Naive thymus-derived CD4-positive, alpha-beta T cell (primary cell): ENCODE measurements at regions not wholly inside any gene's neighbourhood (a gene's known extent, or its start where the extent isn't known, plus 50 kb on each side); places are given as distances from the start of the nearest gene placed in this dataset.

Experiments
- ATAC-seq: fragments of 150-1000 bp; cut with Tn5 transposase; 2 replicates; pipeline ENCODE4 v1.10.0; 2021; ENCODE audit warnings: mild to moderate bottlenecking, moderate library complexity
- CTCF ChIA-PET: fragments of 350-600 bp; sonication (Branson Sonifier 250); formaldehyde crosslinking; loops from one replicate; lab custom pipeline; 2021; ENCODE audit warnings: antibody characterized with exemption; lab: Charles Lee
- POLR2A ChIA-PET: fragments of 350-600 bp; sonication (Branson Sonifier 250); formaldehyde crosslinking; loops from one replicate; lab custom pipeline; 2021; ENCODE audit warnings: antibody characterized with exemption, inconsistent platforms; lab: Charles Lee
- DNase-seq, 9 donors: peaks; one replicate each; pipeline versions ENCODE4 v3.0.0 to v3.0.0-alpha.2; 2020 to 2022; ENCODE audit warnings: mixed read lengths in 1 of 9
- H3K27ac ChIP-seq: one replicate; pipeline ENCODE4 v1.7.0; 2013; ENCODE audit warnings: mild to moderate bottlenecking, low read depth, low read length, moderate library complexity
- H3K27me3 ChIP-seq, 2 donors: one replicate each; pipeline ENCODE4 v1.7.0; 2013; ENCODE audit warnings: low read length in 2 of 2, mild to moderate bottlenecking in 2 of 2, moderate library complexity in 2 of 2; ENCODE audit not compliant: control insufficient read depth in 2 of 2, insufficient read depth in 2 of 2
- H3K36me3 ChIP-seq, 3 experiments: 1 replicate in 2 of 3; 2 replicates in 1 of 3; pipeline ENCODE4 v1.7.0; 2013; ENCODE audit warnings: low read length in 3 of 3, mild to moderate bottlenecking in 3 of 3, moderate library complexity in 1 of 3; ENCODE audit not compliant: insufficient read depth in 3 of 3, control insufficient read depth in 2 of 3
- H3K4me1 ChIP-seq, 2 donors: one replicate each; pipeline ENCODE4 v1.7.0; 2013; ENCODE audit warnings: low read length in 2 of 2, mild to moderate bottlenecking in 2 of 2, moderate library complexity in 1 of 2; ENCODE audit not compliant: control insufficient read depth in 2 of 2, insufficient read depth in 2 of 2
- H3K4me3 ChIP-seq: 2 replicates; pipeline ENCODE4 v1.7.0; 2013; ENCODE audit warnings: mild to moderate bottlenecking, low read length
- H3K9me3 ChIP-seq, 3 experiments: 1 replicate in 2 of 3; 2 replicates in 1 of 3; pipeline ENCODE4 v1.7.0; 2013; ENCODE audit warnings: low read length in 3 of 3; ENCODE audit not compliant: control insufficient read depth in 2 of 3
- H3K27ac Mint-ChIP-seq, 9 donors: one replicate each; pipeline ENCODE4 v1.8.0; 2020 to 2022; ENCODE audit warnings: mixed read lengths in 9 of 9, mild to moderate bottlenecking in 8 of 9, moderate library complexity in 5 of 9, inconsistent platforms in 2 of 9
- H3K27me3 Mint-ChIP-seq, 5 donors: one replicate each; pipeline ENCODE4 v1.8.0; 2021 to 2022; ENCODE audit warnings: mixed read lengths in 5 of 5, mild to moderate bottlenecking in 1 of 5
- H3K36me3 Mint-ChIP-seq, 5 donors: one replicate each; pipeline ENCODE4 v1.8.0; 2020 to 2022; ENCODE audit warnings: mixed read lengths in 5 of 5, mild to moderate bottlenecking in 3 of 5, inconsistent platforms in 1 of 5
- H3K4me1 Mint-ChIP-seq, 7 donors: one replicate each; pipeline ENCODE4 v1.8.0; 2020 to 2022; ENCODE audit warnings: mixed read lengths in 7 of 7, mild to moderate bottlenecking in 3 of 7, inconsistent platforms in 1 of 7
- H3K4me3 Mint-ChIP-seq, 10 donors: one replicate each; pipeline ENCODE4 v1.8.0; 2020 to 2022; ENCODE audit warnings: mild to moderate bottlenecking in 10 of 10, mixed read lengths in 10 of 10, moderate library complexity in 6 of 10, inconsistent platforms in 2 of 10
- H3K9me3 Mint-ChIP-seq, 11 donors: one replicate each; pipeline ENCODE4 v1.8.0; 2020 to 2022; ENCODE audit warnings: mixed read lengths in 11 of 11, mild to moderate bottlenecking in 4 of 11, inconsistent platforms in 1 of 11, moderate library complexity in 1 of 11
- intact Hi-C, 2 donors: fragments of 100-400 bp; cut with micrococcal nuclease; formaldehyde crosslinking; loops; one replicate each; pipeline ENCODE4 v1.15.1; 2023

- H3K9me3 Mint-ChIP-seq, result peaks cover 0 to 10% (median 3%) of the 10 kb centered on the region in 11 donors
- DNase-seq (no peak), ATAC-seq (no peak)
- intact Hi-C loops, result no loop called here
- H3K36me3 Mint-ChIP-seq, result no peaks in the 10 kb centered on the region
- Histone ChIP-seq H3K9me3 (no peaks in the 10 kb centered on the region), H3K4me1 (no peaks in the 10 kb centered on the region), H3K27me3 (no peaks in the 10 kb centered on the region), H3K36me3 (no peaks in the 10 kb centered on the region), H3K27ac (no peak overlapping the region), H3K4me3 (no peak overlapping the region)
- no peaks in the 10 kb centered on the region for H3K27me3 Mint-ChIP-seq
- ChIA-PET CTCF (no interaction called here), POLR2A (no interaction called here)
- H3K27ac Mint-ChIP-seq, result no peak overlapping the region
- H3K4me3 Mint-ChIP-seq, result no peak overlapping the region
- no peaks in the 10 kb centered on the region for H3K4me1 Mint-ChIP-seq
Observed at GRCh38 chr12:20257311-20257710, 111.0 kb upstream of the PDE3A start.

- H3K4me3 ChIP-seq, result no peak overlapping the region
- H3K36me3 ChIP-seq, result no peaks in the 10 kb centered on the region
- DNase-seq, result no peak
- Mint-ChIP-seq H3K36me3 (no peaks in the 10 kb centered on the region), H3K9me3 (peaks cover 0 to 5% (median 0%) of the 10 kb centered on the region in 11 donors), H3K4me3 (no peak overlapping the region), H3K27ac (no peak overlapping the region), H3K4me1 (no peaks in the 10 kb centered on the region), H3K27me3 (no peaks in the 10 kb centered on the region)
- no peaks in the 10 kb centered on the region for H3K4me1 ChIP-seq
- intact Hi-C loops, result no loop called here
- ChIA-PET CTCF (no interaction called here), POLR2A (no interaction called here)
- no peaks in the 10 kb centered on the region for H3K27me3 ChIP-seq
- H3K9me3 ChIP-seq, result no peaks in the 10 kb centered on the region
- H3K27ac ChIP-seq, result no peak overlapping the region
- ATAC-seq, result no peak
Observed at GRCh38 chr12:20259786-20260185, 108.6 kb upstream of the PDE3A start.

- no peak for DNase-seq
Observed at GRCh38 chr12:20260851-20261250, 107.5 kb upstream of the PDE3A start.

GRCh38 chr12:20262119-20262518, 106.2 kb upstream of the PDE3A start:
- H3K27ac Mint-ChIP-seq, result peak overlapping the region in 1 of 9 donors; percentile 51

More at GRCh38 chr12:20260851-20261250, 107.5 kb upstream of the PDE3A start:
- CTCF ChIA-PET, result no interaction called here
- Mint-ChIP-seq H3K4me1 (no peaks in the 10 kb centered on the region), H3K27ac (no peak overlapping the region), H3K27me3 (no peaks in the 10 kb centered on the region), H3K9me3 (peaks cover 0 to 5% (median 0%) of the 10 kb centered on the region in 11 donors), H3K36me3 (no peaks in the 10 kb centered on the region), H3K4me3 (no peak overlapping the region)
- intact Hi-C loops, result no loop called here
- Histone ChIP-seq H3K36me3 (no peaks in the 10 kb centered on the region), H3K27ac (no peak overlapping the region), H3K4me3 (no peak overlapping the region), H3K4me1 (no peaks in the 10 kb centered on the region), H3K27me3 (no peaks in the 10 kb centered on the region), H3K9me3 (no peaks in the 10 kb centered on the region)
- no peak for ATAC-seq
- POLR2A ChIA-PET, result no interaction called here

GRCh38 chr12:20264026-20264425, 104.3 kb upstream of the PDE3A start:
- DNase-seq (no peak), ATAC-seq (no peak)
- H3K4me1 ChIP-seq, result no peaks in the 10 kb centered on the region
- no peak overlapping the region for H3K4me3 Mint-ChIP-seq
- H3K9me3 Mint-ChIP-seq, result peaks cover 0 to 8% (median 0%) of the 10 kb centered on the region in 11 donors
- no peaks in the 10 kb centered on the region for H3K36me3 Mint-ChIP-seq
- no peak overlapping the region for H3K27ac Mint-ChIP-seq
- no peaks in the 10 kb centered on the region for H3K9me3 ChIP-seq
- CTCF ChIA-PET, result no interaction called here
- H3K4me3 ChIP-seq, result no peak overlapping the region
- H3K36me3 ChIP-seq, result no peaks in the 10 kb centered on the region
- H3K27me3 ChIP-seq, result no peaks in the 10 kb centered on the region
- POLR2A ChIA-PET, result no interaction called here
- no peaks in the 10 kb centered on the region for H3K4me1 Mint-ChIP-seq
- no peak overlapping the region for H3K27ac ChIP-seq
- H3K27me3 Mint-ChIP-seq, result no peaks in the 10 kb centered on the region
- intact Hi-C loops, result no loop called here

More at GRCh38 chr12:20262119-20262518, 106.2 kb upstream of the PDE3A start:
- Histone ChIP-seq H3K9me3 (no peaks in the 10 kb centered on the region), H3K4me1 (no peaks in the 10 kb centered on the region), H3K27ac (no peak overlapping the region), H3K4me3 (no peak overlapping the region), H3K27me3 (no peaks in the 10 kb centered on the region), H3K36me3 (no peaks in the 10 kb centered on the region)
- Mint-ChIP-seq H3K4me1 (no peaks in the 10 kb centered on the region), H3K27me3 (no peaks in the 10 kb centered on the region), H3K9me3 (peaks cover 0 to 5% (median 0%) of the 10 kb centered on the region in 11 donors), H3K36me3 (no peaks in the 10 kb centered on the region), H3K4me3 (no peak overlapping the region)
- POLR2A ChIA-PET, result no interaction called here
- no peak for DNase-seq
- ATAC-seq, result no peak
- intact Hi-C loops, result no loop called here
- CTCF ChIA-PET, result no interaction called here

- Mint-ChIP-seq H3K27me3 (no peaks in the 10 kb centered on the region), H3K36me3 (no peaks in the 10 kb centered on the region), H3K9me3 (peaks cover 0 to 8% (median 0%) of the 10 kb centered on the region in 11 donors), H3K4me1 (no peaks in the 10 kb centered on the region), H3K4me3 (no peak overlapping the region), H3K27ac (no peak overlapping the region)
- ATAC-seq (no peak), DNase-seq (no peak)
- intact Hi-C loops, result no loop called here
- no peak overlapping the region for H3K27ac ChIP-seq
- H3K4me1 ChIP-seq, result no peaks in the 10 kb centered on the region
- ChIA-PET POLR2A (no interaction called here), CTCF (no interaction called here)
- no peaks in the 10 kb centered on the region for H3K27me3 ChIP-seq
- H3K9me3 ChIP-seq, result no peaks in the 10 kb centered on the region
- no peak overlapping the region for H3K4me3 ChIP-seq
- no peaks in the 10 kb centered on the region for H3K36me3 ChIP-seq
Observed at GRCh38 chr12:20264608-20265114, 103.7 kb upstream of the PDE3A start.

- no peak for ATAC-seq
- peaks cover 0 to 11% (median 0%) of the 10 kb centered on the region in 11 donors for H3K9me3 Mint-ChIP-seq
Observed at GRCh38 chr12:20268121-20268732, 100.1 kb upstream of the PDE3A start.

More at GRCh38 chr12:20268121-20268732, 100.1 kb upstream of the PDE3A start:
- H3K4me3 Mint-ChIP-seq, result no peak overlapping the region
- intact Hi-C loops, result no loop called here
- ChIA-PET CTCF (no interaction called here), POLR2A (no interaction called here)
- Histone ChIP-seq H3K36me3 (no peaks in the 10 kb centered on the region), H3K27ac (no peak overlapping the region), H3K27me3 (no peaks in the 10 kb centered on the region), H3K4me3 (no peak overlapping the region), H3K4me1 (no peaks in the 10 kb centered on the region), H3K9me3 (no peaks in the 10 kb centered on the region)
- no peak overlapping the region for H3K27ac Mint-ChIP-seq
- no peaks in the 10 kb centered on the region for H3K4me1 Mint-ChIP-seq
- DNase-seq, result no peak
- no peaks in the 10 kb centered on the region for H3K36me3 Mint-ChIP-seq
- no peaks in the 10 kb centered on the region for H3K27me3 Mint-ChIP-seq
